COLO829 (cell line): ENCODE measurements at regions not wholly inside any gene's neighbourhood (a gene's known extent, or its start where the extent isn't known, plus 50 kb on each side); places are given as distances from the start of the nearest gene placed in this dataset.

Experiments used
- DNase-seq: peaks from one replicate; pipeline ENCODE4 v3.0.0; 2012; ENCODE audit warnings: low spot score

DNA sequence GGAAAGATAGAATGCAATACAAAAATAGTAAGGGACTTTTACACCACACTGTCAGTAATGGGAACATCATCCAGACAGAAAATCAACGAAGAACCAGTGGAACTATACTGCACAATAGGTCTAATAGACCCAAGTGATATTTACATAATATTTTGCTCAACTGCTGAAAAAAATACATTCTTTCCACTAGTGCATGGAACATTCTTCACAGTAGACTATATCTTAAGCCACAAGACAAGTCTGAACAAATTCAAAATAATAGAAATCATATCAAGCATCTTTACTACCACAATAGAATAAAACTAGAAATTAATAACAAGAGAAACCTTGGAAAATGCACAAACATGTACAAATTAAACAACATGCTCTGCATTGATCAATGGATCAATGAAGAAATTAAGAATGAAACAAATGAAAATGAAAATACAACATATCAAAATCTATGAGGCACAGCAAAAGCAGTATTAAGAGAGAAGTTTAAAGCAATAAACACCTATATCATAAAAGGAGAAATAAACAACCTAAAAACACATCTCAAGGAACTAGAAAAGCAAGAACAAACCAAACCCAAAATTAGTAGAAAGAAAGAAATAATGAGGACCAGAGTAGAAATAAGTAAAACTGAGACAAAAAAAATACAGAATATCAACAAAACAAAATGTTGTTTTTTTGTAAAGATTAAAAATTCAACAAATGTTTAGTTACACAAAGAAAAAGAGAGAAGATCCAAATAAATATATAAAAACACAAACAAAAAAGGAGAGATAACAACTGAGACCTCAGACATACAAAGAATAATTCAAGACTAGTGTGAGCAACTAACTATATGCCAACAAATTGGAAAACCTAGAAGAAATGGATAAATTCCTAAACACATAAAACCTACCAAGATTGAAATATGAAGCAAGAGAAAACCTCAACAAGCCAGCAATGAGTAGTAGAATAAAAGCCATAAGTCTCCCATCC, 51.5 kb upstream of the ANTXR2 start:
- DNase-seq: no peak
